ENCODE measurements at regions not wholly inside any gene's neighbourhood (a gene's known extent, or its start where the extent isn't known, plus 50 kb on each side); places are given as distances from the start of the nearest gene placed in this dataset.

- intact Hi-C loops (cut with micrococcal nuclease): no loop called here
- no peaks in the 10 kb centered on the region for H3K27me3 Mint-ChIP-seq (ENCODE audit: insufficient read depth, unreplicated experiment)
Measured at GRCh38 chr5:117182104-117182503, 607.5 kb upstream of the SEMA6A start.

GRCh38 chr5:117177302-117177701 lies 602.7 kb upstream of the SEMA6A start:
- Mint-ChIP-seq H3K36me3 (ENCODE audit: insufficient read depth, unreplicated experiment) (no peaks in the 10 kb centered on the region), H3K9me3 (ENCODE audit: unreplicated experiment) (no peaks in the 10 kb centered on the region), H3K27me3 (ENCODE audit: insufficient read depth, unreplicated experiment) (no peaks in the 10 kb centered on the region), H3K4me1 (ENCODE audit: insufficient read depth, unreplicated experiment) (no peaks in the 10 kb centered on the region), H3K4me3 (ENCODE audit: unreplicated experiment) (no peak overlapping the region), H3K27ac (ENCODE audit: low read depth, unreplicated experiment) (no peak overlapping the region)
- intact Hi-C loops (cut with micrococcal nuclease): no loop called here
- DNase-seq (ENCODE audit: unreplicated experiment): no peak
- no peak for TF ChIP-seq CTCF (IDR thresholded peaks at IDR 0.05; ENCODE audit: unreplicated experiment)
- ChIA-PET POLR2A (no interaction called here), CTCF (interaction anchor here (0.6 kb wide), 1 partner anchor 798 kb away, joined by 5 read pairs; no protein-coding TSS in a partner anchor)
- BruUV-seq (replicated peaks): no TSS peak

More at GRCh38 chr5:117182104-117182503, 607.5 kb upstream of the SEMA6A start:
- Mint-ChIP-seq H3K4me1 (ENCODE audit: insufficient read depth, unreplicated experiment) (no peaks in the 10 kb centered on the region), H3K9me3 (ENCODE audit: unreplicated experiment) (no peaks in the 10 kb centered on the region), H3K36me3 (ENCODE audit: insufficient read depth, unreplicated experiment) (no peaks in the 10 kb centered on the region), H3K4me3 (ENCODE audit: unreplicated experiment) (no peak overlapping the region), H3K27ac (ENCODE audit: low read depth, unreplicated experiment) (no peak overlapping the region)
- no TSS peak for BruUV-seq (replicated peaks)
- CTCF ChIA-PET: interaction anchor here (0.6 to 0.7 kb wide), 3 partner anchors 219 to 1520 kb away, joined by 3 to 4 read pairs (median 3); no protein-coding TSS in a partner anchor
- no peak for DNase-seq (ENCODE audit: unreplicated experiment)
- POLR2A ChIA-PET: interaction anchor here (1.1 kb wide), 1 partner anchor 11 kb away, joined by 5 read pairs; no protein-coding TSS in a partner anchor
- no peak for TF ChIP-seq CTCF (IDR thresholded peaks at IDR 0.05; ENCODE audit: unreplicated experiment)

GRCh38 chr5:117165068-117165467 lies 590.4 kb upstream of the SEMA6A start:
- intact Hi-C loops (cut with micrococcal nuclease): no loop called here
- Mint-ChIP-seq H3K27me3 (ENCODE audit: insufficient read depth, unreplicated experiment) (no peaks in the 10 kb centered on the region), H3K4me1 (ENCODE audit: insufficient read depth, unreplicated experiment) (no peaks in the 10 kb centered on the region), H3K9me3 (ENCODE audit: unreplicated experiment) (peaks cover 7% of the 10 kb centered on the region), H3K36me3 (ENCODE audit: insufficient read depth, unreplicated experiment) (no peaks in the 10 kb centered on the region), H3K27ac (ENCODE audit: low read depth, unreplicated experiment) (no peak overlapping the region), H3K4me3 (ENCODE audit: unreplicated experiment) (no peak overlapping the region)
- ChIA-PET POLR2A (interaction anchor here (0.7 kb wide), 1 partner anchor 496 kb away, joined by 3 read pairs; no protein-coding TSS in a partner anchor), CTCF (interaction anchor here (0.7 kb wide), 2 partner anchors 130 to 739 kb away, joined by 3 to 4 read pairs; no protein-coding TSS in a partner anchor)
- TF ChIP-seq CTCF (IDR thresholded peaks at IDR 0.05; ENCODE audit: unreplicated experiment): no peak
- BruUV-seq (replicated peaks): no TSS peak
- DNase-seq (ENCODE audit: unreplicated experiment): no peak

- H3K4me1 Mint-ChIP-seq (ENCODE audit: insufficient read depth, unreplicated experiment): no peaks in the 10 kb centered on the region
- ChIA-PET CTCF (interaction anchor here (0.9 kb wide), 1 partner anchor 17 kb away, joined by 4 read pairs; no protein-coding TSS in a partner anchor), POLR2A (no interaction called here)
- no peaks in the 10 kb centered on the region for H3K36me3 Mint-ChIP-seq (ENCODE audit: insufficient read depth, unreplicated experiment)
- H3K9me3 Mint-ChIP-seq (ENCODE audit: unreplicated experiment): no peaks in the 10 kb centered on the region
- intact Hi-C loops (cut with micrococcal nuclease): no loop called here
- no peak overlapping the region for H3K27ac Mint-ChIP-seq (ENCODE audit: low read depth, unreplicated experiment)
- no TSS peak for BruUV-seq (replicated peaks)
- no peaks in the 10 kb centered on the region for H3K27me3 Mint-ChIP-seq (ENCODE audit: insufficient read depth, unreplicated experiment)
- DNase-seq (ENCODE audit: unreplicated experiment): no peak
- H3K4me3 Mint-ChIP-seq (ENCODE audit: unreplicated experiment): no peak overlapping the region
- no peak for TF ChIP-seq CTCF (IDR thresholded peaks at IDR 0.05; ENCODE audit: unreplicated experiment)
Measured at GRCh38 chr5:117161718-117162335, 587.2 kb upstream of the SEMA6A start.
